Endothelial cell of umbilical vein (primary cell): ENCODE measurements at regions not wholly inside any gene's neighbourhood (a gene's known extent, or its start where the extent isn't known, plus 50 kb on each side); places are given as distances from the start of the nearest gene placed in this dataset.

ENCODE experiments used
- BruUV-seq: library from RNA; stranded (reverse); fragments of 400-500 nt; replicated peaks from 2 replicates; lab custom pipeline; 2021; lab: Mats Ljungman, UMichigan
- CTCF ChIA-PET: fragments of 300-600, 350-600 bp; sonication (Branson Sonifier 250); formaldehyde crosslinking; loops from one replicate; lab custom pipeline; 2021; ENCODE audit warnings: antibody characterized with exemption, inconsistent platforms; lab: Charles Lee
- POLR2A ChIA-PET: fragments of 300-600, 350-600 bp; sonication (Branson Sonifier 250); formaldehyde crosslinking; loops from one replicate; lab custom pipeline; 2021; ENCODE audit warnings: antibody characterized with exemption, inconsistent platforms; lab: Charles Lee
- DNase-seq: peaks from one replicate; pipeline ENCODE4 v3.0.0-alpha.2; 2011; ENCODE audit warnings: low read depth, low spot score
- FAIRE-seq: peaks from 2 replicates; lab custom pipeline; 2011; peaks lifted over from hg19 to GRCh38; lab: Jason Lieb, UNC
- H2AFZ ChIP-seq: 2 replicates; pipeline ENCODE4 v1.6.0; 2012; ENCODE audit warnings: low read depth, low read length, control low read depth, inconsistent platforms
- H3K27ac ChIP-seq: 2 replicates; pipeline ENCODE4 v1.5.1; 2011; ENCODE audit warnings: low read depth, mild to moderate bottlenecking, control low read depth, low read length, moderate library complexity; ENCODE audit not compliant: insufficient read depth
- H3K27me3 ChIP-seq, 2 experiments: 2 replicates each; pipeline versions ENCODE4 v1.6.0 to v1.6.1; 2011; ENCODE audit warnings: low read length in 2 of 2, mixed read lengths in 1 of 2; ENCODE audit not compliant: control insufficient read depth in 2 of 2, insufficient read depth in 2 of 2
- H3K36me3 ChIP-seq, 2 experiments: 2 replicates in 1 of 2; 3 replicates in 1 of 2; pipeline ENCODE4 v1.5.1; 2011; ENCODE audit warnings: low read length in 2 of 2, mild to moderate bottlenecking in 1 of 2, moderate library complexity in 1 of 2; ENCODE audit not compliant: control insufficient read depth in 2 of 2, insufficient read depth in 2 of 2; ENCODE audit errors: extremely low read depth in 1 of 2
- H3K4me1 ChIP-seq: 3 replicates; pipeline ENCODE4 v1.5.1; 2011; ENCODE audit warnings: mild to moderate bottlenecking, low read length; ENCODE audit not compliant: control insufficient read depth, insufficient read depth; ENCODE audit errors: extremely low read depth
- H3K4me2 ChIP-seq: 2 replicates; pipeline ENCODE4 v1.6.1; 2011; ENCODE audit warnings: low read length, control low read depth, mixed read lengths; ENCODE audit not compliant: insufficient read depth
- H3K4me3 ChIP-seq, 3 experiments: fragments of 200-600 bp in 1 of 3; sonication (generic), shearing (Covaris generic) in 1 of 3; replicated peaks in 1 of 3; 2 replicates each; pipeline ENCODE4 v1.5.1; 2011 to 2016; ENCODE audit warnings: control low read depth in 3 of 3, low read length in 3 of 3, mild to moderate bottlenecking in 2 of 3, inconsistent platforms in 1 of 3, low read depth in 1 of 3, moderate library complexity in 1 of 3; ENCODE audit not compliant: insufficient read depth in 1 of 3
- H3K79me2 ChIP-seq: 2 replicates; pipeline ENCODE4 v1.6.0; 2012; ENCODE audit warnings: low read length, inconsistent platforms; ENCODE audit not compliant: control insufficient read depth, insufficient read depth
- H3K9ac ChIP-seq: replicated peaks from 2 replicates; pipeline ENCODE3; 2011; ENCODE audit warnings: low read length, control low read depth; ENCODE audit not compliant: insufficient read depth; ENCODE audit errors: extremely low read depth
- H3K9me1 ChIP-seq: replicated peaks from 3 replicates; pipeline ENCODE4 v1.6.0; 2011; ENCODE audit warnings: mild to moderate bottlenecking, low read length; ENCODE audit not compliant: control insufficient read depth, insufficient read depth; ENCODE audit errors: extremely low read depth
- H3K9me3 ChIP-seq: replicated peaks from 2 replicates; pipeline ENCODE4 v1.5.1; 2012; ENCODE audit warnings: low read length, inconsistent platforms; ENCODE audit not compliant: control insufficient read depth, insufficient read depth
- H4K20me1 ChIP-seq: replicated peaks from 2 replicates; pipeline ENCODE3; 2011; ENCODE audit warnings: mild to moderate bottlenecking, low read length; ENCODE audit not compliant: control insufficient read depth, insufficient read depth; ENCODE audit errors: extremely low read depth
- CTCF ChIP-seq, 2 donors: IDR thresholded peaks; 1 replicate in 1 of 2; 2 replicates in 1 of 2; pipeline ENCODE4 v1.5.1; 2011; ENCODE audit warnings: low read length in 2 of 2, mild to moderate bottlenecking in 2 of 2, moderate library complexity in 2 of 2, control low read depth in 1 of 2, inconsistent platforms in 1 of 2, low read depth in 1 of 2; ENCODE audit not compliant: insufficient read depth in 1 of 2; ENCODE audit errors: extremely low read depth in 1 of 2
- EZH2 ChIP-seq: IDR thresholded peaks from 2 replicates; pipeline ENCODE4 v1.6.1; 2012; ENCODE audit warnings: borderline replicate concordance, low read depth, mild to moderate bottlenecking, moderate library complexity, low read length, inconsistent platforms; ENCODE audit not compliant: severe bottlenecking
- FOS ChIP-seq: IDR thresholded peaks from 2 replicates; pipeline ENCODE4 v1.6.1; 2011; ENCODE audit warnings: mild to moderate bottlenecking, low read length, moderate library complexity, borderline replicate concordance; ENCODE audit not compliant: insufficient read depth
- JUN ChIP-seq: IDR thresholded peaks from 2 replicates; pipeline ENCODE4 v1.6.1; 2011; ENCODE audit warnings: borderline replicate concordance, low read depth; ENCODE audit not compliant: insufficient read length, insufficient read depth
- MYC ChIP-seq: IDR thresholded peaks from one replicate; pipeline ENCODE4 v1.6.1; 2011; ENCODE audit warnings: mild to moderate bottlenecking, low read depth, low read length
- POLR2A ChIP-seq: IDR thresholded peaks from 2 replicates; pipeline ENCODE4 v1.6.1; 2012; ENCODE audit warnings: low read depth, mild to moderate bottlenecking, control low read depth, low read length
- POLR2AphosphoS5 ChIP-seq: IDR thresholded peaks from 2 replicates; pipeline ENCODE4 v1.6.1; 2012; ENCODE audit warnings: low read depth, mild to moderate bottlenecking, control low read depth, low read length, moderate library complexity; ENCODE audit not compliant: insufficient read depth
- dilution Hi-C: fragments of 300-500 bp; cut with MboI; formaldehyde crosslinking; loops from one replicate; pipeline ENCODE4 v1.15.0; 2019; ENCODE audit warnings: low sequenced_read_pairs; ENCODE audit not compliant: extremely low pct_ligation_motif_present
- intact Hi-C: fragments of 100-400 bp; cut with micrococcal nuclease; formaldehyde crosslinking; loops from one replicate; pipeline ENCODE4 v1.10.0; 2022

- TF ChIP-seq POLR2A (no peak), EZH2 (no peak), FOS (no peak), MYC (no peak), POLR2AphosphoS5 (no peak), CTCF (IDR thresholded peaks at IDR 0.05; ENCODE audit: extremely low read depth in 1 of 2, insufficient read depth in 1 of 2, low read depth in 1 of 2, low read length in 2 of 2) (no peak), JUN (no peak)
- FAIRE-seq, result no peak
- ChIA-PET CTCF (interaction anchor here (0.6 kb wide), 1 partner anchor 149 kb away, joined by 4 read pairs; no protein-coding TSS in a partner anchor), POLR2A (no interaction called here)
- no peak for DNase-seq
- Histone ChIP-seq H3K27me3 (no peaks in the 10 kb centered on the region), H3K9me1 (no peaks in the 10 kb centered on the region), H2AFZ (no peak overlapping the region), H3K4me3 (no peak overlapping the region), H3K27ac (no peak overlapping the region), H3K9me3 (no peaks in the 10 kb centered on the region), H3K4me1 (no peaks in the 10 kb centered on the region), H3K9ac (no peak overlapping the region), H3K79me2 (no peaks in the 10 kb centered on the region), H4K20me1 (no peaks in the 10 kb centered on the region), H3K36me3 (no peaks in the 10 kb centered on the region), H3K4me2 (no peak overlapping the region)
- BruUV-seq, result no TSS peak
- intact Hi-C loops, result no loop called here
- dilution Hi-C loops, result no loop called here
Observed at GRCh38 chr16:47847220-47847970, 308.4 kb downstream of the ABCC12 start.
